ENCODE measurements at regions not wholly inside any gene's neighbourhood (a gene's known extent, or its start where the extent isn't known, plus 50 kb on each side); places are given as distances from the start of the nearest gene placed in this dataset.

GRCh38 chr11:38143852-38144251 lies 1545.8 kb upstream of the RAG2 start:
- Histone ChIP-seq H2AFZ (ENCODE audit: low read length) (no peak overlapping the region), H3K4me2 (ENCODE audit: low read depth, low read length) (no peak overlapping the region), H3K9me3 (ENCODE audit: low read length) (peaks cover 31% of the 10 kb centered on the region), H3K9ac (ENCODE audit: insufficient read depth, low read depth, low read length) (no peak overlapping the region), H3K4me3 (replicated peaks in 1 of 3; ENCODE audit: insufficient read depth in 1 of 3, low read depth in 2 of 3, low read length in 3 of 3) (no peak overlapping the region), H3K4me1 (ENCODE audit: insufficient read depth, low read length) (no peaks in the 10 kb centered on the region), H3K27me3 (ENCODE audit: control insufficient read depth in 1 of 2, insufficient read depth in 2 of 2, low read length in 2 of 2) (no peaks in the 10 kb centered on the region), H3K36me3 (replicated peaks in 1 of 2; ENCODE audit: control insufficient read depth in 1 of 2, insufficient read depth in 2 of 2, low read length in 2 of 2) (no peaks in the 10 kb centered on the region), H3K79me2 (ENCODE audit: insufficient read depth, low read length) (no peaks in the 10 kb centered on the region), H3K27ac (ENCODE audit: extremely low read length, insufficient read depth, low read length) (no peak overlapping the region), H4K20me1 (ENCODE audit: insufficient read depth, low read length) (no peaks in the 10 kb centered on the region)
- ChIA-PET POLR2A (no interaction called here), CTCF (ENCODE audit: low intra/inter-chr PET ratio, low total read pairs) (no interaction called here)
- WGBS (ENCODE audit: low lambda C conversion rate) = 3% methylated on average over 3 of the region's 3 CpGs
- no peak for ATAC-seq
- FAIRE-seq = no peak
- no TSS peak for BruUV-seq (replicated peaks)
- in situ Hi-C loops (cut with HindIII; ENCODE audit: extremely low pct_ligation_motif_present, low pct_unique_long_range_greater_than_20kb) (no loop called here), intact Hi-C loops (cut with micrococcal nuclease; ENCODE audit: unreplicated experiment) (no loop called here)
- no peak for DNase-seq (ENCODE audit: low spot score)
- no peak for TF ChIP-seq SKI (IDR thresholded peaks at IDR 0.05; ENCODE audit: partially characterized antibody)
- TF ChIP-seq ZNF382 (CRISPR knock-in tag; IDR thresholded peaks at IDR 0.05; ENCODE audit: borderline replicate concordance) = no peak
- no peak for TF ChIP-seq HNRNPL (IDR thresholded peaks at IDR 0.05; ENCODE audit: low read depth, low read length)
- TF ChIP-seq ZNF362 (CRISPR knock-in tag; IDR thresholded peaks at IDR 0.05; ENCODE audit: borderline replicate concordance) = no peak
- TF ChIP-seq ZNF333 (CRISPR knock-in tag; IDR thresholded peaks at IDR 0.05; ENCODE audit: borderline replicate concordance) = no peak
- TF ChIP-seq GATAD2A (CRISPR knock-in tag; IDR thresholded peaks at IDR 0.05) = no peak
- TF ChIP-seq ZNF788 (CRISPR knock-in tag; IDR thresholded peaks at IDR 0.05; ENCODE audit: borderline replicate concordance) = no peak
- TF ChIP-seq POGZ (CRISPR knock-in tag; IDR thresholded peaks at IDR 0.05) = no peak
- no peak for TF ChIP-seq REPIN1 (CRISPR knock-in tag; IDR thresholded peaks at IDR 0.05; ENCODE audit: borderline replicate concordance, low read depth)
- TF ChIP-seq ZNF367 (CRISPR knock-in tag; IDR thresholded peaks at IDR 0.05; ENCODE audit: borderline replicate concordance) = no peak
- no peak for TF ChIP-seq ZNF446 (CRISPR knock-in tag; IDR thresholded peaks at IDR 0.05)
- TF ChIP-seq ZNF572 (CRISPR knock-in tag; IDR thresholded peaks at IDR 0.05) = no peak
- no peak for TF ChIP-seq ZNF350 (CRISPR knock-in tag; IDR thresholded peaks at IDR 0.05; ENCODE audit: borderline replicate concordance, low read depth)
- no peak for TF ChIP-seq MEIS1 (CRISPR knock-in tag; IDR thresholded peaks at IDR 0.05; ENCODE audit: borderline replicate concordance)
- no peak for TF ChIP-seq ZBTB40 (IDR thresholded peaks at IDR 0.05)
- no peak for TF ChIP-seq ZBTB40 (CRISPR knock-in tag; IDR thresholded peaks at IDR 0.05)

All from HepG2 (cell line).